ENCODE measurements at regions not wholly inside any gene's neighbourhood (a gene's known extent, or its start where the extent isn't known, plus 50 kb on each side); places are given as distances from the start of the nearest gene placed in this dataset.

DNA sequence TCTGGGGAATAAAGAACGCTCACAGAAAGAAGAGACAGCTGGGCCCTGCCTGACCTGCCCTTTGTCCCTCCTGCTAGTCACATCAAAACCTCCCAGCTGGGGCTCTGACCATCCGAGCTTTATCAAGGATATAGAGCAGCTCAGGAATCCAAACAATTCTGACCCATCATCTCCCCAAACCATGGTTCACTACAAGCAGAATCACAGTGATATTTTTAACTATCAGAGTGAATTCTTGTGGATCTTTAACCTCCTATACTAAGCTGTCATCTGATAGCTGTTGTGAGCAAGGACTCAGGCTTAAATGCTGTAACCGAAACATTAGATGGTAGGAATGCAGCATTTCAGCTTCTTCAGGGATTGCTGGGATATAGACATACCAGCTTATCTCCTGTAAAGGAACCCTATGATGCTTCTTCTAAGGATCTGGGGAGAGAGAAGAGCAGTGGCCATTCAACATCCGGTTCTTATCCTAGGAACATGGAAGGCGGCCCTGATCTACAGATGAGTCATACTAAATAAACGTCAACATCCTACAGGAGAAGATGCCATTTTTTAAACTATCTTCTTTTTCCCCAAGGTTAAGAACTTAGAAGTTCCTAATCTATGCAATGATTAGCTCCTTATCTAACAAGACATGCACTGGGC is 84.7 kb upstream of the AKIP1 start:
- peak; percentile 23 for DNase-seq (ENCODE audit: low spot score)

DNA sequence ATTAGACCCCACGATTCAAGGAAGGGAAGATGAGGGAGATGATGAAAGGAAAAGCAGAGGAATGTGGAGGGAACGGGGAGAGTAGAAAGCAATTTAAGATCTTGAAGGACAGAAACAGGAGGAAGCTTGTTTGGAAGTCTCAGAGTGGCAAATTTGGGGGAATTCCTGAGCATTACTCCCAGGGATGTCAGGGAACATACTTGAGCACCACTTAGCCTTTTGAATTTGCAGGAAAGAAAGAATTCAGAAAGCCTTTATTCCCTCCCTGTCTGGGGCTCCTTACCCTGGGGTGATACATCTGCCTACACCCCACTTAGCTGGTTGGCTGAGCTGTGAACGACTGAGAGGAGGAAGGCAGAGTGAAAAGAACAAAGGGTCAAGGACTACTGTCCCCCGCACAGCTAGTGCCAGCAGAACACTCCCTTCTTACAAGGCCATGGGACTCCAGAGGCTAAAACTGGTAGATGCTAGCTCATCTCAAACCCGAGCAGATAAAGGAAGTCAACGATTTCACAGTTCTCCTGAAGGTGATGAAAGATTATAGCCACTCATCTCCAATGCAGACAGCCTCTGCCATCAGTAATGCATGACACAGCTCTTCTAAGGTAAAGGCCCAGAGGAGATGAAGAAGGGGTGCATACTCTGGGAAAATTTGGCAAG is 84.0 kb upstream of the AKIP1 start:
- no peak for DNase-seq (ENCODE audit: low spot score)

DNA sequence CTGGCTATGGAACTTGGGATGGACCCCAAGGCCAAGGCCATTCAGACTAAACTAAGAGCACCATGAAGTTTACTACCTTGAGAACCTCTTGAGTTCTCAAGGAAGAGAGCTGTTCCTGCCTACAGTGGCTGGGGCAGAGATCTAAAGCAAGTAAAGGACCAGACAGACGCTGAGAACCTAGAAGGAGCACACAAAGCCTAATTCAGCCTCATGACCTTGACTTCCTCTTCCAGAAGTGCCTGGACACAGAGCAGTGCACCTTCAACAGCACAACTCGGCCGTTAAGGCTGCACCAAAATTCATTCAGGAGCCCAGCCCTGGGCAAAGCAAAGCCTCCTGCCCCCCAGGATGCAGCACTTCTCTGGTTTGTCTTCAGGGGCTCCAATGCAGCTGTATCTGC is 82.9 kb upstream of the AKIP1 start:
- DNase-seq (ENCODE audit: low spot score), result no peak

DNA sequence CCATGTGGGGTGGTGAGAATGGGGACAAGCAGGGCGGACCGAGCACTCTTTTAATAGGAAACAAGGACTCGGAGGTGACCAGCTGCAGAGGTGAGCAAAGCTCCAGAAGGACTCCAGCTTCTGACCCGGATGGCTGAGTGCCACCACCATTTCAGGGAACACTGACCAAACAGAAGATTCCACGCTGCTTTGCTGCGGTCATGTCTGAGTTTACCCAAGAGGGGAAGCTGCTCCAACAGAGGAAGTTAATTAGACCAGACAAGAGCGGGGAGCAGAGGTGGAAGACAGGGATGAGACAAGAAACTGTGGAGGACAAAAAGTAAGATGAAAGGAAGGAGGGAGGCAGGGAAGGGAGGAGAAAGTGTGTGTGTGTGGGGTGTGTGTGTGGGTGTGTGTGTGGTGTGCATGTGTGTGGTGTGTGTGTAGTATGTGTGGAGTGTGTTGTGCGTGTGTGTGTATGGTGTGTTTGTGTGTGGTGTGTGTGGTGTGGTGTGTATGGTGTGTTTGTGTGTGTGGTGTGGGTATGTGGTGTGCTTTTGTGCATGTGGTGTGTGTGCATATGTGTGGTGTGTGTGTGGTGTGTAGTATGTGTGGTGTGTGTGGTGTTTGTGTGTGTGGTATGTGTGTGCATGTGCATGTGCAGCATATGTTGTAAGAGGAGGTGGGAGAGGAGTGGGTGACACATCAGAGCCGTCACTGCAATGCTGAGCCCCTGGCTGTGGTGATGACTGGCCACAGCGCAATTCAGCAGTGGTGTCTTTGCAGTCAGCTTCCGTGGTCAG is 82.2 kb upstream of the AKIP1 start:
- DNase-seq (ENCODE audit: low spot score), result no peak

DNA sequence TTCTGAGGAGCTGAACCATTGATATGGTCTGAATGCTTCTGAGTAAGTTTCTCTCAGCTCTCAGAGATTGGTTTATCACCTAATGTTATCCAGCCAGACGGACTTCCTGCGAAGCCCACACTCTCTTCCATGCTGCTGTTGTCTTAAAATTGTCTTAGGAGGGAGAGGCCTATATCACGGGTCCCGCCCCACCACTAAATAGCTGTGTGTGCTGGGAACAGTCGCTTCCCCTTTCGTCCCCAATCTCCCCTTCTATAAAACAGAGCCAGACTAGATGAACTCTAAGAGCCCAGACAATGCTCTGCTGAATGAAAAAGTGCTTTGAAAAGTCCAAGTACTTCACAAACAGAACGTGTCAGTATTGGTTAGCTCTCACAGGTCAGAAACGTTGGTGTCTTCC is 81.4 kb upstream of the AKIP1 start:
- no peak for DNase-seq (ENCODE audit: low spot score)

DNA sequence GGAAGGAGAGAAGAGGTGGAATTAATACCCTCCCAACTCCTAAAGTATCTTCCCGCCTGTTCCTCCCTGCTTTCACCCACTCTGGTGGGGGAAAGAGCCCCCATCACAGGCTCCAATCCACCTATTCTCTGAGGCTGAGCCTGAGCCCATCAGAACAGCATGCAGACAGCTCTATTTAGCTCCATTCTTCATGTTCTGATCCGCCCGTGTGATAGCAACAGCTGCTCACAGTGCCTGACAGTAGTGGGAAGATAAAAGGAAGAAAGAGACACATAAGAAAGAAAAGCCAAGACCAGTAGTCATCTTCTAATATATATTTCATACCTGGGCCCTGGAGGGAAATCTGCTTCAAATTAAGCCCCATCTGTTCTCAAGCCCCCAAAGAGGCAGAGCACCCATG is 80.3 kb upstream of the AKIP1 start:
- no peak for DNase-seq (ENCODE audit: low spot score)

DNA sequence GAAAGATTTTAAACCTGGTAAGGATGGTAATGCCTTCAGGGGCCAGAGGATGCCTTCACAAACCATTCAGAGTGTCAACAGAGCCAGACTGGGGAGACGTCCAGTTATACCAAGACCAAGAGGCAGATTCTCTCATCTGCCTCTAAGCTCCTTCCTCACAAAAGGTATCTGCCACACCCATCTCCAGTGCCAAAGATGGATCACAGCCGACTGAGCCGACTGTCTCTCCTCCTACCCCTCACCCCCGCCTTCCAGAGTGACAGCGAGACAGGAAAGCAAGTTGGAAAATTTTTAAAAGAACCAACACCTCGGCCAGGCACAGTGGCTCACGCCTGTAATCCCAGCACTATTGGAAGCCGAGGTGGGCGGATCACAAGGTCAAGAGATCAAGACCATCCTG is 79.1 kb upstream of the AKIP1 start:
- no peak for DNase-seq (ENCODE audit: low spot score)

DNA sequence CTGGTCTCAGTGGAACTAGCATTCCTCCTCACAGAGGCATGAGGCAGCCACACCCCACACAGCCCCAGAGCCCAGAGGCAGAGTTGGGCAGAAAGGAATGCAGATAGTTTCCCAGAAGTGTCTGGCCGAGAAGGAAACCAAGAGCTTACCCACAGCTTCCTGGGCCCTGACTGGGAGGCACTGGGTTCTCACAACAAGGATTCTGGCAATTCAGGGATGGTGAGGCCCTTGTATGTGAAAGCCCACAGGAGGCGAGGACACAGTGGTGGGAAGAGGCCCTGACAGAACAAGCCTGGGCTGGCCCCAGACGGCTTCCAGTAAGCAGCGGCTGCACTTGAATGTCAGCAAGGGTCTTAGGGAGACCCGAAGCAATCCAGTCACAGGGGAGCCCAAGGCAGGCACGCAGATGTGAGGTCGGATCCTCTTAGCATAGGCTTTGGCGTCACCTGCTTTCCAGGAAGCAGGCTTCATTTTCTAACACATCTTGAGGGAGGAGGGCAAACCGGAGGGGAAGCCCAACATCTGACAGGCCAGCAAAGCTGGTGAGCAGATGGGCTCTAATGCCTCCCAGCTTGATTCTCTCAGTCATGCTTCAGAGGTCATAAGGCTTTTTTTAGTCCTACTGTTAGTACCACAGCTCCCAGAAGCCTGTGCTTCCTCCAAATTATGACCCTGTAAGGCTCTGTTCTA is 78.3 kb upstream of the AKIP1 start:
- peak; percentile 91 for DNase-seq (ENCODE audit: low spot score)

DNA sequence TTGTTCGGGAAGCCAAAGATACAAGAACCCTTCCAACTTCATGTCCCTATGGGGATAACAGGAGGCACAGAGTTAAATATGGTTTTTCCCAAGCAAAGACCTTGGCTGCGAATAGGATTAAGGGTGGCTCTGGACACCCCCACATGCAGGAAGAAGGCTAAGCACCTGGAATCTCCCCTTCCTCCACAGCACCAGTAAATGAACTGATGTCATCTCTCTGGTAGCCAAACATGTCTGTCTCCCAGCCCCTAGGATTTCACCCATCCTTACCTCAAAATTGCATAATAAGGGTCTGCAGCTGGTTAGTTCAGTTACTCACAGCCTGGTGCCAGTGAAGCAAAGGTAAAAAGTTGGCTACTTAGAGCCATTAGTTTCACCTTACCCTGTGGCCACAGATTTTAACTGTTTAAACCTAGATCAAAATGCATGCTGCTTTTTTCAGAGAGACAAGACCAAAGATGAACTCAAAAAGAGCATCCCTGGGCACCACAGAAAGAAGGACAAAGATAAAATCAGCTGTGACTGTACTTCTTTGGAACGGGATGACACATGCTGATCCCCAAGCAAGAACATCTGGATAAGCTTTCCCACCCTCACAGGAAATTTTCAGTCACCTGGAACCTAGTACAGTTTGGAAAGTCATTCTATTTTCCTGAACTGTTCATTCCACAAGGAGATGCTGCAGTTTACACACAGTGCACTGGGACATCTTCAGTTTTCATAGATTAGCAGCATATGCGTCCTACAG is 77.2 kb upstream of the AKIP1 start:
- peak; percentile 40 for DNase-seq (ENCODE audit: low spot score)

DNA sequence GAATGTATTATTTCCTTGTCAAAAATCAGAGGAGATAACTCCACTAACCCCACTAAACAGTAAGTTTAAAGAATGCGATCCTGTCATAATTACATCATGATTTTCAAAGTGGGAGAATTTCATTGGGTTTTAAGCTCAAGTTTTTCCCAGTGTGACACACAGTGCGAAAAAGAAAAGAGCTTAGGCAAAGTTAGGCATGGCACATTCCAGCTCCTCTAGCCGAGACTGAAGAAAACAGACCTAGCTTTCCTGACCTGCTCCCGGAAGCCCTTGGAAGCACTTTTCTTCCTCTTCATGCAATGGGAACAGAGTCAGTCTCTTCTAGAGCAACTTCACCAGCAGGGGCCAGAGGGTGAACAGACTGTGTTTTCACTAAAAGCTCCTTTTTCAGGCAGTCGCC is 76.6 kb upstream of the AKIP1 start:
- no peak for DNase-seq (ENCODE audit: low spot score)

DNA sequence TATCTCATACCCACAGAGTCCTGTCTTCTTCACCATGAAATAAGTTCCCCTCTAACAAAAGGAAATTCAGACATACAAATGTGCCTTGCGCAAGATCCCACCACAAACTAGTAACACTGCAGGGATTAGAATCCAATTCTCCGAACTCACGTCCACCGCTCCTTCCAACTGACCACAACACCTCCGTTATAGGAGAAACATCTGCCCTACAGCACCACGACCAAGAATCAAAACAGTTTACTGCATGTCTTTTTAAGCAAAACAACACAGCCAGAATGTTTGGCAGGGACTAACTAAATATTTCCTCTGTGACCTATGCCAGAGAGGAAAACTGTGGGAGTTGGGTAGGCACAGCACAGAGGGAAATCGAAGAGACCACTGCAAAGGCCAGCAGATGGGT is 72.7 kb upstream of the AKIP1 start:
- DNase-seq (ENCODE audit: low spot score), result peak; percentile 69

DNA sequence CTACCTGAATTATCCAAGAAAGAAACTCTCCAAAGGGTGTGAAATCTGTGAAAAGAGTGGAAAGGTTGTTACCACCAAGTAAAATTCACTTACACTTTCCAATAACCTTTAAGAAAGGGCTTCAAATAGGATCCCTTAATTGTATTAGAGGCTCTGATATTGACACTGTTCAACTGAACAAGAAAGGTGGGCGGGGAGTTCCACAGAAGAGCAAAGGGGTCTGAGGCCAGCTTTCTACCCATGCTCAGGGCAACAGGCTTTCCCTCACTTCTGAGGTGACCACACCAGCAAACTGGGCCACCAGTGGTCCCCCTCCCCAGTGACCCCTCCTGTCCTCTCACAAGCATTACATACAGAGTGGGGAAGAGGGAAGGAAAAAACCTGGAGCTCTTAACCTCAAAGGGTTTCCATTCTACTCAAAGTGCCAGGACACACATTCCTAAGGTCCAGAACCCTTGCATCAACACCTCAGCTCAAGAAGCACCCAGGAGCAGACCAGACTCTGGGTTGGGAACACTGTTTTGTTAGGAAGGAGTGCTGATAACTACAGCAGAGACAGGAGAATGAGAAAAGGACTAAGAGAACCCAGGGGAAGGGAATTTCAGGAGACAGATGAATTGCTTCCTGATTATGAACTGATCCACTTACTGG is 71.6 kb upstream of the AKIP1 start:
- no peak for DNase-seq (ENCODE audit: low spot score)

DNA sequence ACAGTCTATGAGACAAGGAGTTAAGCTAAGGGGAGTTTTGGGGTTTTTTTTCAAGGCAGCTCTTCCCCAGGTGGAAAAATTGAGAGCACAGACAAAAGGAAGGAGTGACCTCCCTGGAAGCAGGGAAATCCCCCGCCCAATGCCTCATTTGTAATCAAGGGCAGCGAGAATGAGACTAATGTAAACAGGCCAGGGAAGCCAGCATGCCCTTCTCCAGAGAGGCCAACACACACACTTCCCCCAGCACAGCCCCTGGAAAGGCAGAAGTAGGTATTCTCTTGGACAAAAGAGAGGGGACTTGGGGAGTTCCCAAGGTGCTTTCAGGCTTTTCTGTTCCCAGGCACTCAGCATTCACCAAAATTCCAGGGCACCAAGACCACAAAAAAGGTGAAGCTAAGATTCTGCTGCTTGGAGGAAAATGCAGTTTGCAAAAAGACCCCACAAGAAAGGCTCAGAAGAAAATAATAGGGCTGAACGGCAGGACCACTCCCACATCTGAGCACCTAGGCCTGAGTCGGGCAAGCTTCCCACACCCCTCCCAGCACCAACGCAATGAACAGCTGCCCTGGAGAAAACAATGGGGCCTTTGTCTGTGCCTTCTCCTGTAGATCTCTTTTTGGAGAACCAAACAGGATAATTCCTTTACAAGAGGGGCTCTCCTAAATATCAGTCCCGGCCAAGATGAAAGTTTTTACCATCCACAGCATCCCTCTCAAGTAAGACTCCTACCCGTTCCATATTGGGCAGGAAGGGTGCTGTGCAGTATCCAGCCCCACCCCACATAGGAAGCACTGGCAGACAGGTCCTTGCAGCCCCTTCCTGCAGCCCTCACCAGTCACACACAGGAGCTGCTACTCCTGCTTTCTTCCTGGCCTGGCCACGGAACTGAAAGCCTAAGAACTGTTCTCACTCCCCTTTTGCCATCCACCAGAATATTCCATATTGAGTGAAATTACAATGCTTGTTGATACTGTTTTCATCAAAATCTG is 70.7 kb upstream of the AKIP1 start:
- no peak for DNase-seq (ENCODE audit: low spot score)

DNA sequence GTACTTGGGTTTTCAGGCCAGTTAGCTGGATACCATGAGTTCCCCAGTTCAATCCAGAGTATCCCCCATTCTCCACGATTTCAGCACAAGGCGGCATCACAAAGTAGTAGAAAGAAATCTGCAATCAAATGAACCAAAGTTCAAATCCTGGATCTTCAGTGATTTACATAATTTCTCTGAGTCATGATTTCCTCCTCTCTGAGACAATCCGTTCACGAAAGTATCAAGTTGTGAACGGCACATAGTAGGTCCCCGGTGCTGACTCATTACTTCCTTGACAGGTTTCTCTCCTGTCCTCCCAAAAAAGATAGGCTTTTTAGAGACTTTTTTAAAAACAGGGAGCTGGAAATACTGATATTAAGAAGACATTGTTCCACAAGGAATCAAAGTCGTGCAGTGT is 69.1 kb upstream of the AKIP1 start:
- no peak for DNase-seq (ENCODE audit: low spot score)

DNA sequence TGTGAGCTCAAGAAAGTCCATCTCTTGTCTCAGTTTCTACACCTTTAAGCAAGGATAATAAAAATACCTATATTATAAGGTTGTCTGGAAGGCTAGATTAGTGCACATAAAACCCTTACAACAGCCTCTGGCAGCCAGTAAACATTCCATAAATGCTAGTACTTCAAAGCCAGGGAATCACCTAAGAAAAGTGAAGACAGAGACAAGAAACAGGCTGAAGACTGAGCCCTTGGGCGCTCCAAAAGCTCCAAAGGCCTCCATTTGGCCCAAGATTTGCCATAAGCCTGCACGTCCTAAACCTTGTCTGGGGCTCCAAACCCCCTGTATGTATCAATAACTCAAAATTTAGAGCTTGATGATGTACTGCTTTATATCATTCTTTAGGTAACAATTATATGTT is 52.2 kb upstream of the AKIP1 start:
- DNase-seq (ENCODE audit: low spot score), result no peak
